HG02798 (cell line): ENCODE measurements at regions not wholly inside any gene's neighbourhood (a gene's known extent, or its start where the extent isn't known, plus 50 kb on each side); places are given as distances from the start of the nearest gene placed in this dataset.
"Not testable (repeated sequence)": the region's sequence is repeated elsewhere in the genome, so short reads cannot be mapped to it uniquely, and the experiment has no call there.

Source experiments
- ATAC-seq: cut with Tn5 transposase; IDR thresholded peaks from one replicate; pipeline ENCODE4 v1.9.1; 2021; ENCODE audit warnings: mild to moderate bottlenecking; ENCODE audit not compliant: unreplicated experiment, poor library complexity

- no peak for ATAC-seq
Observed at GRCh38 chr12:92062539-92063493, 82.8 kb downstream of the BTG1 start.

GRCh38 chr12:92061061-92061460 lies 84.6 kb downstream of the BTG1 start:
- no peak for ATAC-seq

- no peak for ATAC-seq
Observed at GRCh38 chr12:92059960-92060359, 85.7 kb downstream of the BTG1 start.

GRCh38 chr12:92058664-92059063 lies 87.0 kb downstream of the BTG1 start:
- ATAC-seq = peak; percentile 41

- ATAC-seq = not testable (repeated sequence)
Observed at GRCh38 chr12:92056756-92057155, 88.9 kb downstream of the BTG1 start.

GRCh38 chr12:92056290-92056689 lies 89.4 kb downstream of the BTG1 start:
- no peak for ATAC-seq

- no peak for ATAC-seq
Observed at GRCh38 chr12:92055877-92056276, 89.8 kb downstream of the BTG1 start.

- no peak for ATAC-seq
Observed at GRCh38 chr12:92051441-92051840, 94.2 kb downstream of the BTG1 start.

GRCh38 chr12:92049403-92049802 lies 96.2 kb downstream of the BTG1 start:
- ATAC-seq = peak; percentile 78

GRCh38 chr12:92047393-92047826 lies 98.2 kb downstream of the BTG1 start:
- no peak for ATAC-seq

- no peak for ATAC-seq
Observed at GRCh38 chr12:92046557-92047392, 98.9 kb downstream of the BTG1 start.

- ATAC-seq = no peak
Observed at GRCh38 chr12:92045852-92046251, 99.8 kb downstream of the BTG1 start.

GRCh38 chr12:92044435-92044834 lies 101.2 kb downstream of the BTG1 start:
- no peak for ATAC-seq

GRCh38 chr12:92042791-92043531 lies 102.7 kb downstream of the BTG1 start:
- no peak for ATAC-seq

- no peak for ATAC-seq
Observed at GRCh38 chr12:92041742-92042141, 103.9 kb downstream of the BTG1 start.

GRCh38 chr12:92039046-92039445 lies 106.6 kb downstream of the BTG1 start:
- ATAC-seq = no peak

GRCh38 chr12:92038476-92038875 lies 107.2 kb downstream of the BTG1 start:
- ATAC-seq = no peak

GRCh38 chr12:92036771-92037453 lies 108.7 kb downstream of the BTG1 start:
- no peak for ATAC-seq

GRCh38 chr12:92036061-92036620 lies 109.5 kb downstream of the BTG1 start:
- ATAC-seq = no peak

- ATAC-seq = no peak
Observed at GRCh38 chr12:92035477-92035876, 110.2 kb downstream of the BTG1 start.
